BJ (cell line): ENCODE measurements at regions not wholly inside any gene's neighbourhood (a gene's known extent, or its start where the extent isn't known, plus 50 kb on each side); places are given as distances from the start of the nearest gene placed in this dataset.

Experiments used
- CTCF ChIA-PET: fragments of 350-600 bp; formaldehyde crosslinking; extraction: SDS; loops from one replicate; lab custom pipeline; 2021; ENCODE audit warnings: antibody characterized with exemption, inconsistent platforms; lab: Yijun Ruan, JAX
- POLR2A ChIA-PET: fragments of 300-600 bp; sonication (Branson Sonifier 250); formaldehyde crosslinking; extraction: SDS; loops from one replicate; lab custom pipeline; 2021; ENCODE audit warnings: antibody characterized with exemption; lab: Charles Lee
- DNase-seq: peaks from one replicate; pipeline ENCODE4 v3.0.0-alpha.2; 2011; ENCODE audit warnings: low read depth
- H3K27me3 ChIP-seq: 2 replicates; pipeline ENCODE4 v1.6.0; 2011; ENCODE audit warnings: low read length; ENCODE audit not compliant: control insufficient read depth, insufficient read depth
- H3K36me3 ChIP-seq: 2 replicates; pipeline ENCODE4 v1.5.1; 2011; ENCODE audit warnings: low read length; ENCODE audit not compliant: control insufficient read depth, insufficient read depth
- H3K4me3 ChIP-seq: 2 replicates; pipeline ENCODE4 v1.5.1; 2011; ENCODE audit warnings: low read depth, mild to moderate bottlenecking, control low read depth, low read length
- TF ChIP-seq, protein P1 (sequence below): IDR thresholded peaks from 2 replicates; pipeline ENCODE4 v1.5.1; 2011; ENCODE audit warnings: low read depth, mild to moderate bottlenecking, control low read depth, inconsistent platforms, low read length, moderate library complexity; ENCODE audit not compliant: insufficient read depth

DNA sequence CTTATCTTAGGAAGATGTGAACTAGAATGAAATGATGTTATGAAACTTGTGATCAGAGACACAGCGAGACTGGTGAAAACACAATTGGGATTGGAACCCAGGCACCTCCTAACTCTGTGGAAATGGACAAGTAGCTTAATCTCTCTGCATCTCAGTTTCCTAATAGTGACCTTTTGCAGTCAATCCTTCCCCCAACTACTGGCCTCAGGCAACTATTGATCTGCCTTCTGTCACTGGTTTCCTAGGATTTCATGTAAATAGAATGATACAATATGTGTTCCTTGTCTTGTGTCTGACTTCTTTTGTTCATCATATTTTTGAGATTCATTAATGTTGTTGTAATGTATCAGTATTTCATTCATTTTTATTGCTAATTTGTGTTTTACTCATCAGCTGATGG, 341.7 kb downstream of the REEP3 start:
- Histone ChIP-seq H3K4me3 (no peak overlapping the region), H3K27me3 (0 out of 2 replicates have a peak, but pooled peaks cover 1% of the 10 kb centered on the region), H3K36me3 (no peaks in the 10 kb centered on the region)
- ChIA-PET POLR2A (no interaction called here), CTCF (interaction anchor here (1.3 kb wide), 1 partner anchor 9 kb away, joined by 3 read pairs; no protein-coding TSS in a partner anchor)
- TF ChIP-seq, protein P1, sequence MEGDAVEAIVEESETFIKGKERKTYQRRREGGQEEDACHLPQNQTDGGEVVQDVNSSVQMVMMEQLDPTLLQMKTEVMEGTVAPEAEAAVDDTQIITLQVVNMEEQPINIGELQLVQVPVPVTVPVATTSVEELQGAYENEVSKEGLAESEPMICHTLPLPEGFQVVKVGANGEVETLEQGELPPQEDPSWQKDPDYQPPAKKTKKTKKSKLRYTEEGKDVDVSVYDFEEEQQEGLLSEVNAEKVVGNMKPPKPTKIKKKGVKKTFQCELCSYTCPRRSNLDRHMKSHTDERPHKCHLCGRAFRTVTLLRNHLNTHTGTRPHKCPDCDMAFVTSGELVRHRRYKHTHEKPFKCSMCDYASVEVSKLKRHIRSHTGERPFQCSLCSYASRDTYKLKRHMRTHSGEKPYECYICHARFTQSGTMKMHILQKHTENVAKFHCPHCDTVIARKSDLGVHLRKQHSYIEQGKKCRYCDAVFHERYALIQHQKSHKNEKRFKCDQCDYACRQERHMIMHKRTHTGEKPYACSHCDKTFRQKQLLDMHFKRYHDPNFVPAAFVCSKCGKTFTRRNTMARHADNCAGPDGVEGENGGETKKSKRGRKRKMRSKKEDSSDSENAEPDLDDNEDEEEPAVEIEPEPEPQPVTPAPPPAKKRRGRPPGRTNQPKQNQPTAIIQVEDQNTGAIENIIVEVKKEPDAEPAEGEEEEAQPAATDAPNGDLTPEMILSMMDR: no peak
- no peak for DNase-seq

DNA sequence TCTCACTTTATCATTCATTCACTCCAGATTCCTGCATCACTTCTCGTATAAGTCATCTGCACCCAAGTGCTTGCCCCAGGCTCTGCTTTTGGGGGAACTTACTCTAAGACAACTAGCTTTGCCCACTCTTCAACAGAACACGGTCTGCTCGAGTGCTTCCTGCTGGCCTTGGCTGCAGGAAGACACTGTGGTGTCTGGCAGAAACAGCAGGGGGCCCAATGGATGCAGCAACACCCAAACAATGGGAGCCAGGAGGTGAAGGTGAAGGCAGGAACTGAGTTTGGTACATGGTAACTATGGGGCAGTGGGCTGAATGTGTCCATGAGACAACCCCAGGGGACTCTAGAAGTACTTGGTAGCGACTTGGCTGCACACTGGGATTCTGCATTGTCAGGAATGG, 344.0 kb downstream of the REEP3 start:
- H3K4me3 ChIP-seq: no peak overlapping the region
- ChIA-PET CTCF (interaction anchor here (1.1 to 2.0 kb wide), 2 partner anchors 16 to 22 kb away, joined by 3 to 5 read pairs; no protein-coding TSS in a partner anchor), POLR2A (no interaction called here)
- H3K27me3 ChIP-seq: 0 out of 2 replicates have a peak, but pooled peaks cover 1% of the 10 kb centered on the region
- no peak for DNase-seq
- H3K36me3 ChIP-seq: no peaks in the 10 kb centered on the region
- TF ChIP-seq, protein P1: no peak

DNA sequence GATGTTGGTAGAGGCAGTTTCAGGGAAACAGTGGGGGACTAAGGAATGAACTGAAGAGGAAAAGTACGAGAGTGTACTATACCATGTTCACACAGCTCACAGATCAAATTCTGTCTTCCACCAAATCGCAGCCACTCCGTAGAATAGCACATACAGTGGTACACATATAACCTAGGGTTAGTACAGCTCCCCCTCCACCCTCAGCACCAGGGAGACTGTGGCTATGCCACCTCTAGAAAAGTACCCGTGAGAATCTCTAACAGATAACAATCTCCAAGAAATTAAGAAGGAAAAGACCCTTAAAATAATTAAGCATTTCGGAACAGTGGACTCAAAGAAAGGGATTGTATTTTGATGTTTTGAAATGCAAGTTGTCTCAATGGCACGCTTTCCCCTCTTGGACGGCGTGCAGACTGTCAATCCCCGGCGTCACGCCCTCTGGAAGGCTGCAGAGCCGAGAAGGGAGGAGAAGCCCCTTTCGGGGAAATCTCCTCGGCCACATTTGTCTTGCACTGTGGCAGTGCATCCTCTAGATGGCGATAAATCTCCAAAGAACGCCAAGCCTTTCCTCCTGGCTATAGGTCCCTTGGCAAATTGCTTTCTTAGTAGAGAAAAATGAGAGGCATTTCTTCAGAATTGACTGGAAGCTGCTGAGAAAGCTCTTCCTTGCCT, 345.0 kb downstream of the REEP3 start:
- no peak for DNase-seq
- no peak overlapping the region for H3K4me3 ChIP-seq
- ChIA-PET CTCF (interaction anchor here (0.7 to 2.3 kb wide), 25 partner anchors 9 to 176 kb away, joined by 3 to 12 read pairs (median 4); no protein-coding TSS in a partner anchor), POLR2A (no interaction called here)
- TF ChIP-seq, protein P1: peak; percentile 89
- H3K36me3 ChIP-seq: no peaks in the 10 kb centered on the region
- 0 out of 2 replicates have a peak, but pooled peaks cover 1% of the 10 kb centered on the region for H3K27me3 ChIP-seq

DNA sequence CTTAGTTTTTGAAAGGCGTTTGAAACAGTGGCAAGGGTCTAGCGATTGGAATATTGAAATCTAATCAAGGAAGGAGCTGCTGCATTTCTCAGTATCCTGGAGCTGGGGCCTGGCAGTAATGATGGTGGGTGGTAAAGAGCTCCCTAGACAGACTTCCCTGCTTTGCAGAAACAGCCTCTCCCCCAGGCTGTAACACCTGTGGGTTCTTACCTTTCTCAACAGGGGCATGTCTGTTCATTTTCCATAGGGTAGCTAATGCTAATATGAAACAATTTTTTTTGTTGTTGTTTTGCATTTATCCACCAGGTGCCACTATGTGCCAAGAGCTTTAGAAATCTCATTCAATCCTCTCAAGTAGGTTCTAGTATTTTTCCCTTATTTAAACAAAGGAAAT, 345.5 kb downstream of the REEP3 start:
- H3K27me3 ChIP-seq: 0 out of 2 replicates have a peak, but pooled peaks cover 1% of the 10 kb centered on the region

DNA sequence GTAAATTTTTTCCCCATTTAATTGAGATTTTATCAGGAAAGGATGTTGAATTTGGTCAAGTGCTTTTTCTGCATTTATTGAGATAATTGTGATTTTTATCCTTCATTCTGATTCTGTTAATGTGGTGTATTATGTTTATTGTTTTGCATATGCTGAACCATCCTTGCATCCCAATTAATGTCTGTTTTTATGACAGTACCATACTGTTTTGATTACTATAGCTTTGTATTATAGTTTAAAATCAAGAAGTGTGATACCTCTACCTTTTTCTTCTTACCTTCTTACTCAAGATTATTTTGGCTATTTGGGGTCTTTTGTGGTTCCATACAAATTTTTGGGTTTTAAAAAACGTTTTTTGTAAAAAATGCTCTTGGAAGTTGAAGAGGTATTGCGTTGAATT, 357.2 kb downstream of the REEP3 start:
- no peak overlapping the region for H3K4me3 ChIP-seq
- H3K27me3 ChIP-seq: no peaks in the 10 kb centered on the region
- H3K36me3 ChIP-seq: no peaks in the 10 kb centered on the region
- DNase-seq: no peak
- TF ChIP-seq, protein P1: no peak
- CTCF ChIA-PET: no interaction called here
- POLR2A ChIA-PET: no interaction called here

More for the DNA sequence above, 345.5 kb downstream of the REEP3 start:
- Histone ChIP-seq H3K4me3 (no peak overlapping the region), H3K36me3 (no peaks in the 10 kb centered on the region)
- POLR2A ChIA-PET: no interaction called here
- TF ChIP-seq, protein P1: no peak
- CTCF ChIA-PET: interaction anchor here (0.6 to 2.3 kb wide), 23 partner anchors 9 to 175 kb away, joined by 3 to 12 read pairs (median 4); no protein-coding TSS in a partner anchor
- no peak for DNase-seq
